ENCODE measurements at regions not wholly inside any gene's neighbourhood (a gene's known extent, or its start where the extent isn't known, plus 50 kb on each side); places are given as distances from the start of the nearest gene placed in this dataset.

GRCh38 chr18:22657619-22658018 is 239.9 kb upstream of the CTAGE1 start:
- TF ChIP-seq CTCF (IDR thresholded peaks at IDR 0.05; ENCODE audit: low read length) = no peak
- TF ChIP-seq EZH2 (IDR thresholded peaks at IDR 0.05; ENCODE audit: borderline replicate concordance, low read length) = no peak
